SJSA1 (cell line): ENCODE measurements at regions not wholly inside any gene's neighbourhood (a gene's known extent, or its start where the extent isn't known, plus 50 kb on each side); places are given as distances from the start of the nearest gene placed in this dataset.
"Not testable (repeated sequence)": the region's sequence is repeated elsewhere in the genome, so short reads cannot be mapped to it uniquely, and the experiment has no call there.

ENCODE experiments used
- DNase-seq, 2 experiments: peaks; one replicate each; pipeline ENCODE4 v3.0.0-alpha.2; 2015 to 2020; ENCODE audit warnings: low spot score in 2 of 2, low read depth in 1 of 2
- H3K27ac ChIP-seq: fragments of 250-450 bp; sonication (Bioruptor Pico); 2 replicates; pipeline ENCODE4 v1.5.1; 2020; ENCODE audit warnings: mild to moderate bottlenecking, moderate library complexity
- H3K27me3 ChIP-seq: fragments of 250-450 bp; sonication (Bioruptor Pico); replicated peaks from 2 replicates; pipeline ENCODE4 v1.5.1; 2020; ENCODE audit warnings: mild to moderate bottlenecking, moderate library complexity
- H3K36me3 ChIP-seq: fragments of 250-450 bp; sonication (Bioruptor Pico); 2 replicates; pipeline ENCODE4 v1.5.1; 2020; ENCODE audit warnings: mild to moderate bottlenecking
- H3K4me1 ChIP-seq: fragments of 250-450 bp; sonication (Bioruptor Pico); replicated peaks from 2 replicates; pipeline ENCODE4 v1.6.1; 2021; ENCODE audit warnings: mild to moderate bottlenecking
- H3K4me3 ChIP-seq: fragments of 250-450 bp; sonication (Bioruptor Pico); 2 replicates; pipeline ENCODE4 v1.5.1; 2020; ENCODE audit warnings: mild to moderate bottlenecking
- H3K9me3 ChIP-seq: fragments of 250-450 bp; sonication (Bioruptor Pico); replicated peaks from 2 replicates; pipeline ENCODE4 v1.5.1; 2020; ENCODE audit warnings: mild to moderate bottlenecking

- H3K4me1 ChIP-seq = no peaks in the 10 kb centered on the region
- DNase-seq = no peak
Measured at GRCh38 chr5:85549836-85550599, 1067.7 kb upstream of the COX7C start.

GRCh38 chr5:85556464-85556863, 1061.3 kb upstream of the COX7C start:
- no peak for DNase-seq
- Histone ChIP-seq H3K36me3 (no peaks in the 10 kb centered on the region), H3K27ac (no peak overlapping the region), H3K9me3 (peaks cover 5% of the 10 kb centered on the region; the same call in 1 of the 2 replicates), H3K4me3 (no peak overlapping the region), H3K4me1 (no peaks in the 10 kb centered on the region), H3K27me3 (no peaks in the 10 kb centered on the region)

More at GRCh38 chr5:85549836-85550599, 1067.7 kb upstream of the COX7C start:
- Histone ChIP-seq H3K9me3 (no peaks in the 10 kb centered on the region; the same call in 1 of the 2 replicates), H3K4me3 (no peak overlapping the region), H3K27ac (no peak overlapping the region), H3K36me3 (no peaks in the 10 kb centered on the region), H3K27me3 (no peaks in the 10 kb centered on the region)

GRCh38 chr5:85576666-85577065, 1041.1 kb upstream of the COX7C start:
- no peak overlapping the region for H3K27ac ChIP-seq
- no peak for DNase-seq
- H3K4me1 ChIP-seq = no peaks in the 10 kb centered on the region
- no peaks in the 10 kb centered on the region for H3K27me3 ChIP-seq
- no peaks in the 10 kb centered on the region for H3K36me3 ChIP-seq
- no peaks in the 10 kb centered on the region for H3K9me3 ChIP-seq
- H3K4me3 ChIP-seq = no peak overlapping the region

- not testable (repeated sequence) for H3K4me1 ChIP-seq, DNase-seq, H3K27ac ChIP-seq, H3K36me3 ChIP-seq, H3K4me3 ChIP-seq, H3K9me3 ChIP-seq, H3K27me3 ChIP-seq
Measured at GRCh38 chr5:85587806-85588205, 1029.9 kb upstream of the COX7C start.

- not testable (repeated sequence) for H3K27me3 ChIP-seq, H3K36me3 ChIP-seq, DNase-seq, H3K4me1 ChIP-seq, H3K27ac ChIP-seq, H3K4me3 ChIP-seq, H3K9me3 ChIP-seq
Measured at GRCh38 chr5:85588268-85588667, 1029.5 kb upstream of the COX7C start.

- Histone ChIP-seq H3K36me3 (no peaks in the 10 kb centered on the region), H3K4me1 (no peaks in the 10 kb centered on the region), H3K27ac (no peak overlapping the region), H3K27me3 (no peaks in the 10 kb centered on the region), H3K9me3 (no peaks in the 10 kb centered on the region), H3K4me3 (no peak overlapping the region)
- no peak for DNase-seq
Measured at GRCh38 chr5:85590764-85591163, 1027.0 kb upstream of the COX7C start.

GRCh38 chr5:85591311-85591710, 1026.4 kb upstream of the COX7C start:
- Histone ChIP-seq H3K4me3 (no peak overlapping the region), H3K36me3 (no peaks in the 10 kb centered on the region), H3K9me3 (no peaks in the 10 kb centered on the region), H3K27ac (no peak overlapping the region), H3K27me3 (no peaks in the 10 kb centered on the region), H3K4me1 (no peaks in the 10 kb centered on the region)
- DNase-seq = no peak

GRCh38 chr5:85602843-85603242, 1014.9 kb upstream of the COX7C start:
- no peak overlapping the region for H3K4me3 ChIP-seq
- no peaks in the 10 kb centered on the region for H3K27me3 ChIP-seq
- no peaks in the 10 kb centered on the region for H3K36me3 ChIP-seq
- no peak overlapping the region for H3K27ac ChIP-seq
- no peaks in the 10 kb centered on the region for H3K9me3 ChIP-seq
- DNase-seq = no peak
- H3K4me1 ChIP-seq = no peaks in the 10 kb centered on the region

- Histone ChIP-seq H3K36me3 (no peaks in the 10 kb centered on the region), H3K9me3 (no peaks in the 10 kb centered on the region), H3K4me1 (no peaks in the 10 kb centered on the region), H3K27ac (no peak overlapping the region), H3K27me3 (no peaks in the 10 kb centered on the region), H3K4me3 (no peak overlapping the region)
- DNase-seq = no peak
Measured at GRCh38 chr5:85604378-85604777, 1013.4 kb upstream of the COX7C start.

- H3K9me3 ChIP-seq = no peaks in the 10 kb centered on the region
- no peaks in the 10 kb centered on the region for H3K27me3 ChIP-seq
- no peak overlapping the region for H3K27ac ChIP-seq
- H3K4me3 ChIP-seq = no peak overlapping the region
- H3K36me3 ChIP-seq = no peaks in the 10 kb centered on the region
- DNase-seq = no peak
- H3K4me1 ChIP-seq = no peaks in the 10 kb centered on the region
Measured at GRCh38 chr5:85604786-85605185, 1013.0 kb upstream of the COX7C start.

GRCh38 chr5:85605381-85605780, 1012.4 kb upstream of the COX7C start:
- no peak overlapping the region for H3K4me3 ChIP-seq
- no peaks in the 10 kb centered on the region for H3K36me3 ChIP-seq
- no peak for DNase-seq
- H3K4me1 ChIP-seq = no peaks in the 10 kb centered on the region
- H3K27me3 ChIP-seq = no peaks in the 10 kb centered on the region
- no peaks in the 10 kb centered on the region for H3K9me3 ChIP-seq
- H3K27ac ChIP-seq = no peak overlapping the region

- DNase-seq = no peak
- no peak overlapping the region for H3K4me3 ChIP-seq
- H3K27me3 ChIP-seq = no peaks in the 10 kb centered on the region
- no peak overlapping the region for H3K27ac ChIP-seq
- no peaks in the 10 kb centered on the region for H3K36me3 ChIP-seq
- no peaks in the 10 kb centered on the region for H3K4me1 ChIP-seq
- H3K9me3 ChIP-seq = no peaks in the 10 kb centered on the region
Measured at GRCh38 chr5:85614489-85614888, 1003.3 kb upstream of the COX7C start.

- Histone ChIP-seq H3K9me3 (no peaks in the 10 kb centered on the region), H3K27me3 (no peaks in the 10 kb centered on the region), H3K4me3 (no peak overlapping the region), H3K4me1 (no peaks in the 10 kb centered on the region), H3K27ac (no peak overlapping the region), H3K36me3 (no peaks in the 10 kb centered on the region)
- no peak for DNase-seq
Measured at GRCh38 chr5:85621668-85622067, 996.1 kb upstream of the COX7C start.

- Histone ChIP-seq H3K9me3 (no peaks in the 10 kb centered on the region), H3K27ac (no peak overlapping the region), H3K36me3 (no peaks in the 10 kb centered on the region), H3K27me3 (no peaks in the 10 kb centered on the region), H3K4me3 (no peak overlapping the region), H3K4me1 (no peaks in the 10 kb centered on the region)
- no peak for DNase-seq
Measured at GRCh38 chr5:85628153-85628552, 989.6 kb upstream of the COX7C start.
